HG03064 (cell line): ENCODE measurements at regions not wholly inside any gene's neighbourhood (a gene's known extent, or its start where the extent isn't known, plus 50 kb on each side); places are given as distances from the start of the nearest gene placed in this dataset.

Experiments
- ATAC-seq: cut with Tn5 transposase; IDR thresholded peaks from one replicate; pipeline ENCODE4 v1.9.1; 2021; ENCODE audit warnings: low read depth; ENCODE audit not compliant: unreplicated experiment

- ATAC-seq, result no peak
Measured at GRCh38 chr12:27178723-27179399, 65.2 kb upstream of the STK38L start.

GRCh38 chr12:27179400-27180214 is 64.5 kb upstream of the STK38L start:
- peak; percentile 90 for ATAC-seq

GRCh38 chr12:27180906-27181505 is 63.1 kb upstream of the STK38L start:
- no peak for ATAC-seq

GRCh38 chr12:27183342-27183741 is 60.7 kb upstream of the STK38L start:
- ATAC-seq, result no peak

GRCh38 chr12:27185234-27186021 is 58.7 kb upstream of the STK38L start:
- ATAC-seq, result peak; percentile 77

GRCh38 chr12:27186022-27186839 is 57.9 kb upstream of the STK38L start:
- ATAC-seq, result no peak

GRCh38 chr12:27187697-27188096 is 56.4 kb upstream of the STK38L start:
- no peak for ATAC-seq

- ATAC-seq, result no peak
Measured at GRCh38 chr12:27190761-27191160, 53.3 kb upstream of the STK38L start.

GRCh38 chr12:27191531-27191930 is 52.6 kb upstream of the STK38L start:
- ATAC-seq, result no peak

- ATAC-seq, result no peak
Measured at GRCh38 chr12:27192118-27192802, 51.8 kb upstream of the STK38L start.

GRCh38 chr12:27193106-27193505 is 51.0 kb upstream of the STK38L start:
- ATAC-seq, result no peak

GRCh38 chr12:27193854-27194544 is 50.1 kb upstream of the STK38L start:
- ATAC-seq, result no peak
